Hepatic stellate cell (primary cell): ENCODE measurements at regions not wholly inside any gene's neighbourhood (a gene's known extent, or its start where the extent isn't known, plus 50 kb on each side); places are given as distances from the start of the nearest gene placed in this dataset.
A peak's percentile ranks its signal among the peaks of the same experiment; 100 is the strongest.

Source experiments
- DNase-seq: peaks from one replicate; pipeline ENCODE4 v3.0.0; 2011; ENCODE audit warnings: low spot score

DNA sequence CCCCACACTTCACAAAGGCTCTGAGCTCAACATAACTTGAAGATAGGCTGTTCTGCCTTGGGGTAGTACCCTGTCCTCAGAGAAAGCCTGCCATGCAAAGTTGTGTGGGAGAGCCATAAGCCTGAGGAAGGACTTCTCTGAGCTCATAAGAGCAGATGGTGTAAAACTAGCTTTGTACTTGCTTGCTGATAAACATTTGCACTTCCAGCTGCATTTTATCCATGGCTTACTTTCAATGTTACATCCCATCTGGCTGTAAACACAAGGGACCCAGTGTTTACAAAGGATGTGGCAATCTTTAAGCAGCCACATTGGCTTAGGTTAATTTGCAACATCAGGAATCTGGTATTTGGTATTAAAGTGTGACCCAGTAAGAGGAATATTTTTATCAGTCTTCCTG lies 258.1 kb downstream of the IPO8 start:
- no peak for DNase-seq

DNA sequence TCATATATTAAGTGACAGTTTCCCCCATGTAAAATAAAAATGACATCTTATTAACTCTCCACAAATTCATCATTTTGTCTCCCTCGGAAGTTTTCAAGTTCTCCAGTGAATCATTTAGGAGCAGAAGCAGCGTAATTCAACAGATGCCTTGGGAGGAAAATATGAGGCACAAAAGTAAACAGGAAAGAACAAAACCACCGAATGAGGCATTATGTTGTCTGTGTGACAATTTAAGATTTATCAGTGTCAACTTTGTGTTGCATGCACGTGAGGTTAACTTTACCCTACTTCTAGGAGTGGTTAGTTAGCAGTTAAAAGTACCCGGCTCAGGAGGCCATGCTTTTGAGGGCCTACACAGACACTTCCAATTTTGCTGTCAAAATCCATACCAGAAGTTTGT lies 258.6 kb downstream of the IPO8 start:
- no peak for DNase-seq

GRCh38 chr12:30428098-30428497 lies 267.6 kb downstream of the IPO8 start:
- no peak for DNase-seq

DNA sequence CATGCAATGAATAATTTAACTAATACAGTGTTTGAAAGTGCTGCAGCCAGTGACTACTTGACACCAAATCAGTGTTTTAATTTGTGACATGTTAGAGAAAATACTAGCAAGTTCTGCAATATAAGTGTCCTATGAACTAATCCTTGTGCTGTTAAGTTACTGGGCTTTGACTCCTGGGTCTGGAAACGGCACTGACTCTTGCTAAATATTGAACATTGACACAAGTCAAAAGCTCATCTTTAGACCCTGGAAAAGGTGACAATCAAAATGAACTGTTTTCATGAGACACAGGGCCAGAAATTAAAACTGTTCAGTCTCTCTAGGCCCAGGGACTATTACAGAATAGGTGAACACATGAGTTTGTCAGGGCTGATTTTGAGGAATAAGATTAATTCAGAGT lies 268.1 kb downstream of the IPO8 start:
- DNase-seq, result no peak

- DNase-seq, result no peak
These were observed 270.2 kb downstream of the IPO8 start for GRCh38 chr12:30425445-30425844.

DNA sequence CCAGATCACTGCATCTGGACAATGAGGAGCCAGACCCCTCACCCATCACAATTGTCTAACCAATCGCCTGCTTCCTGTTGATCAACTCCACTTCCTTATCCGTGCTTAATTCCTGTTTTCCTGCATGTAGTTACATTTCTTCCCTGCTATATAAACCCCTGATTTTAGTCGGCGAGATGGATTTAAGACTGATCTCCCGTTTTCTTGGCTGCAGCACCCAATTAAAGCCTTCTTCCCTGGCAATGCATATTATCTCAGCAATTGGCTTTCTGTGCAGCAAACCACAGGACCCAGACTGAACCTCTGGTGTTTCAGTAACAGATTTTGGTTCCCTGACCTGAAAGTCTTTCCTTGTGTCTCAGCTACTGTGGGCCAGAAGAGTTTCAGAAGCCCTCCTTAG lies 272.3 kb downstream of the IPO8 start:
- no peak for DNase-seq

DNA sequence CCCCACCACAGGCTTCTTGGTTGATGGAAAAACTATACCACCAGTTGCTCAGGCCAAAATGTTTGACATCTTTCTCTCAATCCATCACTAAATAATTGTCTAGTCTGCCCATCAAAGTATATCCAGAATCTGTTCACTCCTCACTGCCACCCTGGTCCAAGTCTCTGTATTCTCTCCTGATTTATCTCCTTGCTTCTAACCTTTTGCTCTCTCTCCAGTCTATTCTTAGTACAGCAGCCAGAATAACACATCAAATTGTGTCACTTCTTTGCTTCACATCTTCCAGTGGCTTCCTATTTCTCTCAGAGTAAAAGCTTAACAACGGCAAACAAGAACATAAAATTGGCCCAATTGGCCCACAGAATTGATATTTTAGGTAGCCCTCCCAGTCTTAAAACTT lies 272.8 kb downstream of the IPO8 start:
- no peak for DNase-seq

- DNase-seq, result no peak
These were observed 275.1 kb downstream of the IPO8 start for GRCh38 chr12:30420561-30420960.

GRCh38 chr12:30417697-30418231 lies 277.9 kb downstream of the IPO8 start:
- DNase-seq, result peak; percentile 22

DNA sequence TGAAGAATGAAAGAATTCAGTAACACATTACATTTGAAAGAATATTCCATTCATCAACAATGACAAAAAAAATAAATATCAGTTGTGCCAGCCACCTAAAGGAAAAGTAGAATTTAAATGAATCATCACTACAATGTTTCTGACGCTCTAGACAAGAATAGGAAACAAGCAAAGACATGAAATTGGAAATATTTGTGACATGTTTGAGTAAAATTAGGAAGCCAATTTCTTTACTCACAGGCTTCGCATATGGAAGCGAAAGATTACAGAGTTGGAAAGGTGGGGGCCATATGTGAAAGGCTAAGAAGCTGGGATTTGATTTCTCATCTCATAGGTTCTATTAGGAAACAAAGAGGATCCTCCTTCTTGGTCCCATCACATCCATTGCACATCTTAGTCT lies 279.0 kb downstream of the IPO8 start:
- DNase-seq, result no peak

DNA sequence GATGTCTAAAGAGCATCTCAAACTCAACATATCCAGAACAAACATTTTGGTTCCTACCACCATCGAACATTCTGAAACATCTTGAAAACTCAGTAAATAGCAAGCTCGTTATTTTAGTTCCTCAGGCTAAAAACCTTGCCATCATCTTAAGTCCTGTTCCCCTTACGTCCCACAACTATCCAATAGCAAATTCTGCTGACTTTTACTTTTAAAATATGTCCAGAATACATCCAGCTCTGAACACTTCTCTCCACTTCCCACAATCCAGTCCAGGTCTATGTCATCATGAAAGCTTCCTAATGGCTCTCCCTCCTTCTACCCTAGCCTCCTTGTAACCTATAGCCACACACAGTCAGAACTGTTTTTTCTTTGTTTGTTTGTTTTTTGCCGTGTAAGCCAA lies 279.9 kb downstream of the IPO8 start:
- DNase-seq, result no peak

DNA sequence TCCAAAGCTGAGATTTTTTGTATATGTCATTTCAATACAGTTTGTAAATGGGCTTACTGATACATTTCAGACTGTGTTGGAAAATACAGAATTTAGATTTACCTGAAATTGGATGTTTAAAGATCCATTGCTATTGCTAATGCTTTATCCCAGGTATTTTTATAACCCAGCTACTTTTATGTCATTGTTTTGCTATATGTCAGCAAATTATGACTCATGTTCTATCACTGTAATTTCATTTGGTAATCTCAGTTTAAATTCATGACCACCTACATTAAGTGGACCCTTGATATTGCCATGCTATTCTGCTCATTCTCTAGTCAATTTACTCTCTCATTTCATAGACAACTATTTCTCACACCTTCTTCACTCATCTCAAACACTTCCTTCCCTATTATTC lies 281.2 kb downstream of the IPO8 start:
- no peak for DNase-seq

DNA sequence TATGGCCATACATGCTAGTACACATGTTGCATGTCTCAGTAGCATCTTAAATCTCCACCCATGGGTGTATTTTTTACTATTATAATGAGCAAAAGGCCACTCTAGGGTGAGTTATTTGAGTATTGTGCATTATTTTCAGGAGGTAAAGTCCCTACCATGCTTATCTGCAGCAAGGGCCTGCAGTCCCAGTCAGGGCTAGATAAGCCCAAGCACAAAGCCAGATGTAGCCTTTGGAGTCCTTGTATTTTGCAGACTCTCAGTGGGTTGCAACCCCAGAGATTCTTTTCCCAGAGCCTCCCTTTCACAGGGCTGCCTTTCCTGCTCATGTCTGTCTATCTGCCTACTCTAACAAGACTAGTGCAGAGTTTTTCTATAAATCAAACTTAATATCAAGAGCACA lies 295.3 kb downstream of the IPO8 start:
- DNase-seq, result no peak

DNA sequence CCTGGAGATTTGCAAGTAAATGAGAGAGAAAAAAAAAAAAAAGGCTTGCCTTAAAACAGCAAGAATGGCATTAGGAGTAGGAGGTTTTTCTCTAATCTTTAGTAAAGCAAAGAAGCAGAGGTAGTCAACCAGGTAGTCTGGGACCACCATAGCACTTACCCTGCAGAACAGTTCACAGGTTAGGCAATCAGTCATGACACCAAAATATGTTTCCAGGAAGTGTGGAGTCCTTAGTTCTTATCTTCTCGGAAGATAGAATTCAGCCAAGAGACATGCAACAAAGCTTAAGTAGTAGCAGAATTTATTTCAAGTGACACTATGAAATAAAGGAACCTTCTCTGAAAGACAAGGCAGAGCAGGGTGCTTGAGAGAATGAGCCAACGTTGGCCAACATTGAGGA lies 295.8 kb downstream of the IPO8 start:
- no peak for DNase-seq

- no peak for DNase-seq
These were observed 299.1 kb downstream of the IPO8 start for GRCh38 chr12:30396576-30396975.

GRCh38 chr12:30395190-30395589 lies 300.5 kb downstream of the IPO8 start:
- DNase-seq, result no peak

- DNase-seq, result no peak
These were observed 303.8 kb downstream of the IPO8 start for GRCh38 chr12:30391766-30392366.

GRCh38 chr12:30385706-30386105 lies 310.0 kb downstream of the IPO8 start:
- DNase-seq, result no peak

GRCh38 chr12:30384976-30385375 lies 310.7 kb downstream of the IPO8 start:
- no peak for DNase-seq

DNA sequence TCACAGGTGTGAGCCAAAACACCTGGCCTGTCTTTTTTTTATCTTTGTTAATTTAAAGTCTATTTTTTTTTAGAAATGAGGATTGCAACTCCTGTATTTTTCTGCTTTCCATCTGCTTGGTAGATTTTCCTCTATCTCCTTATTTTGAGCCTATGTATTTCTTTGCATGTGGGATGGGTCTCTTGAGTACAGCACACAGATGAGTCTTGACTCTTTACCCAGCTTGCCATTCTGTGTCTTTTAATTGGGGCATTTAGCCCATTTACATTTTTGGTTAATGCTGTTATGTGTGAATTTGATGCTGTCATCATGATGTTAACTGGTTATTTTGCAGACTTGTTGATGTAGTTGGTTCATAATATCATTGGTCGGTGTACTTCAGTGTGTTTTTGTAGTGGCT lies 317.4 kb downstream of the IPO8 start:
- DNase-seq, result no peak

GRCh38 chr12:30364822-30365221 lies 330.8 kb downstream of the IPO8 start:
- DNase-seq, result no peak

DNA sequence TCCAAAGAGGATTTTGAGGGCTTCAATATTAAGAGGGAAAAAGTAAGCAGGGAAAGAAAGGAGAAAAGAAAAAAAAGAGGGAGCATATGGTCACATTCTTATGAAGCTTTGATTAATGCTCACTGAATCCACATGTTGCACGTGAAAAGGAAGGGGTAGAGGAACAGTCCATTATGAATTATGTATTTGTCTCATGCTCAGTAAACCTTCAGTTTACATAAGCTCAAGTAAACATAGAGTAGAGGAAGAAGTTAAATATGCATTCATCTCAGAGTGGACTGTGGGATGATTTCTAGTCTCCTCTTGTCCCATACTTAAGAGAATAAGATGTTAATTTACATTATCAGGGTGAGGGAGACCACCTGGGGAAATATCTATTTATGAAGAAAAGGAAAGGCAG lies 334.5 kb downstream of the IPO8 start:
- no peak for DNase-seq

DNA sequence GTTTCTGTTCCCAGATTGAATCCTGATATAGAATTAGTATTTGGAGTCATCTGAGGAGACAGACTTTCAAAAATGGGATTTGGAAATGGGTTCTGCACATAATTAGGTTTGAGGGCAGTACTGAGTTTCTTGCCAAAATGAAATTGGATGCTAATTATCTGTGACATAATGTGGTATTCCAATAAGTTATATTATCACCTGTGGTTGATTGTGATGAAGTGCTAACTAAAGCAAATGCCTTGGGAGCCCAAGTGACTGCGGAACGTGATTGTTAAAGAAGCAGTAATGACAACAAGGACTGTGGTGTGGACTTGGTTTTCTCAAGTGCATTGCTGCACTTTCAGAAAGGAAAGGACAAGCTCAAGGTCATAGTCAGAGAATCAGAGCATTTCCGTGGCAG lies 337.0 kb downstream of the IPO8 start:
- no peak for DNase-seq

GRCh38 chr12:30357766-30358490 lies 337.7 kb downstream of the IPO8 start:
- no peak for DNase-seq
